GM12878 (cell line): ENCODE measurements at regions not wholly inside any gene's neighbourhood (a gene's known extent, or its start where the extent isn't known, plus 50 kb on each side); places are given as distances from the start of the nearest gene placed in this dataset.

Source experiments
- ATAC-seq: fragments of 200-7000 bp; cut with Tn5 transposase; 3 replicates; pipeline ENCODE4 v1.9.1; 2020; ENCODE audit warnings: mild to moderate bottlenecking, moderate library complexity
- BruUV-seq: library from RNA; stranded (reverse); fragments of 400-500 nt; replicated peaks from 2 replicates; lab custom pipeline; 2021; lab: Mats Ljungman, UMichigan
- CTCF ChIA-PET: fragments of 300-600 bp; sonication (Branson Sonifier 250); formaldehyde crosslinking; extraction: SDS; loops from one replicate; lab custom pipeline; 2021; ENCODE audit warnings: inconsistent platforms; lab: Yijun Ruan, JAX
- POLR2A ChIA-PET: fragments of 350-600 bp; formaldehyde crosslinking; extraction: SDS; loops from one replicate; lab custom pipeline; 2021; ENCODE audit warnings: inconsistent platforms; lab: Charles Lee
- RAD21 ChIA-PET: fragments of 300-600 bp; sonication (Branson Sonifier 250); formaldehyde crosslinking; loops from one replicate; lab custom pipeline; 2023; ENCODE audit warnings: antibody characterized with exemption; ENCODE audit not compliant: unreplicated experiment; lab: Charles Lee
- SMC1A ChIA-PET: fragments of 300-600 bp; sonication (Branson Sonifier 250); formaldehyde crosslinking; loops from one replicate; lab custom pipeline; 2023; ENCODE audit not compliant: unreplicated experiment, uncharacterized antibody; lab: Charles Lee
- DNase-seq: peaks from one replicate; pipeline ENCODE4 v3.0.0-alpha.2; 2011; ENCODE audit warnings: low read depth, low spot score
- FAIRE-seq: peaks from 3 replicates; lab custom pipeline; 2011; peaks lifted over from hg19 to GRCh38; lab: Jason Lieb, UNC
- H2AFZ ChIP-seq: 2 replicates; pipeline ENCODE4 v1.6.0; 2011; ENCODE audit warnings: low read depth, low read length, control low read depth; ENCODE audit not compliant: control insufficient read depth
- H3K27ac ChIP-seq: 2 replicates; pipeline ENCODE4 v1.5.1; 2011; ENCODE audit warnings: control low read depth; ENCODE audit not compliant: control insufficient read depth, insufficient read depth
- H3K27me3 ChIP-seq, 2 experiments: replicated peaks in 1 of 2; 2 replicates each; pipeline versions ENCODE4 v1.6.0 to v1.6.1; 2011; ENCODE audit warnings: low read length in 1 of 2; ENCODE audit not compliant: control insufficient read depth in 2 of 2, insufficient read depth in 2 of 2
- H3K36me3 ChIP-seq, 2 experiments: 2 replicates each; pipeline ENCODE4 v1.5.1; 2011; ENCODE audit warnings: low read length in 1 of 2; ENCODE audit not compliant: control insufficient read depth in 2 of 2, insufficient read depth in 2 of 2
- H3K4me1 ChIP-seq: 2 replicates; pipeline ENCODE4 v1.6.1; 2011; ENCODE audit warnings: mild to moderate bottlenecking, low read length, moderate library complexity, mixed read lengths; ENCODE audit not compliant: control insufficient read depth, insufficient read depth
- H3K4me2 ChIP-seq: 2 replicates; pipeline ENCODE4 v1.6.0; 2011; ENCODE audit warnings: control low read depth; ENCODE audit not compliant: control insufficient read depth, insufficient read depth
- H3K4me3 ChIP-seq: fragments of 200-600 bp; sonication (generic); 2 replicates; pipeline ENCODE4 v1.5.1; 2016
- H3K79me2 ChIP-seq: 2 replicates; pipeline ENCODE4 v1.6.0; 2011; ENCODE audit warnings: low read length; ENCODE audit not compliant: control insufficient read depth, insufficient read depth
- H3K9ac ChIP-seq: 2 replicates; pipeline ENCODE4 v1.8.0; 2011; ENCODE audit warnings: low read length, control low read depth, mixed read lengths; ENCODE audit not compliant: control insufficient read depth, insufficient read depth
- H3K9me3 ChIP-seq: replicated peaks from 3 replicates; pipeline ENCODE4 v1.5.1; 2011; ENCODE audit warnings: mild to moderate bottlenecking, low read length; ENCODE audit not compliant: control insufficient read depth, insufficient read depth
- H4K20me1 ChIP-seq: 2 replicates; pipeline ENCODE4 v1.6.0; 2011; ENCODE audit not compliant: control insufficient read depth, insufficient read depth
- BCL3 ChIP-seq: IDR thresholded peaks from 2 replicates; pipeline ENCODE4 v1.6.1; 2011; ENCODE audit warnings: borderline replicate concordance, low read depth, mild to moderate bottlenecking, moderate library complexity, low read length; ENCODE audit not compliant: insufficient read depth, poor library complexity, severe bottlenecking
- CHD1 ChIP-seq: IDR thresholded peaks from 2 replicates; pipeline ENCODE4 v1.6.1; 2012; ENCODE audit warnings: low read depth, low read length, improper control_type of control experiment
- CREB1 ChIP-seq: IDR thresholded peaks from 2 replicates; pipeline ENCODE4 v1.6.1; 2012; ENCODE audit warnings: low read depth, mild to moderate bottlenecking, inconsistent platforms
- EGR1 ChIP-seq, 2 experiments: IDR thresholded peaks; 1 replicate in 1 of 2; 2 replicates in 1 of 2; pipeline ENCODE4 v1.6.1; 2011 to 2012; ENCODE audit warnings: low read depth in 2 of 2, low read length in 2 of 2, borderline replicate concordance in 1 of 2, mild to moderate bottlenecking in 1 of 2, moderate library complexity in 1 of 2
- HDAC6 ChIP-seq: fragments of 200-600 bp; sonication (generic); IDR thresholded peaks from one replicate; pipeline ENCODE4 v1.8.0; 2017; ENCODE audit warnings: antibody characterized with exemption; ENCODE audit not compliant: unreplicated experiment
- KLF5 ChIP-seq: fragments of 450-650 bp; IDR thresholded peaks from 2 replicates; pipeline ENCODE4 v1.6.1; 2014; ENCODE audit warnings: mild to moderate bottlenecking; ENCODE audit not compliant: partially characterized antibody
- MEF2B ChIP-seq: fragments of 450-650 bp; IDR thresholded peaks from 2 replicates; pipeline ENCODE4 v1.6.1; 2018; ENCODE audit warnings: mild to moderate bottlenecking, moderate library complexity; ENCODE audit not compliant: partially characterized antibody, poor library complexity, severe bottlenecking
- NR2C2 ChIP-seq: IDR thresholded peaks from 2 replicates; pipeline ENCODE4 v1.6.1; 2011; ENCODE audit warnings: borderline replicate concordance, low read depth; ENCODE audit not compliant: control insufficient read depth, insufficient read length
- PRDM15 ChIP-seq: fragments of 450-650 bp; formaldehyde crosslinking; IDR thresholded peaks from 2 replicates; pipeline ENCODE4 v1.4.0; 2020; ENCODE audit warnings: mild to moderate bottlenecking, moderate library complexity
- YY1 ChIP-seq: IDR thresholded peaks from 2 replicates; pipeline ENCODE4 v1.6.1; 2011; ENCODE audit warnings: low read depth, mild to moderate bottlenecking, low read length
- ZSCAN29 ChIP-seq: fragments of 450-650 bp; IDR thresholded peaks from 2 replicates; pipeline ENCODE4 v1.6.1; 2017; ENCODE audit warnings: mild to moderate bottlenecking, moderate library complexity
- WGBS: methylation state at CpG from one replicate; pipeline ENCODE4 v1.1.6; 2016; ENCODE audit warnings: low lambda C conversion rate; ENCODE audit not compliant: insufficient replicate concordance, insufficient coverage; ENCODE audit errors: missing lambda C conversion rate; 5-methylcytosine and 5-hydroxymethylcytosine counted together
- in situ Hi-C: fragments of 300-500 bp; cut with MboI; formaldehyde crosslinking; loops from 9 replicates; pipeline ENCODE4 v1.14.3; 2018; ENCODE audit warnings: mixed read lengths
- intact Hi-C: fragments of 100-400 bp; cut with micrococcal nuclease; formaldehyde crosslinking; loops from one replicate; pipeline ENCODE4 v1.14.2; 2022; ENCODE audit not compliant: unreplicated experiment
- TF ChIP-seq, protein P1 (sequence below): fragments of 450-650 bp; IDR thresholded peaks from 2 replicates; pipeline ENCODE4 v1.6.1; 2014; ENCODE audit warnings: mild to moderate bottlenecking
- TF ChIP-seq, protein P2 (sequence below): fragments of 450-650 bp; IDR thresholded peaks from 2 replicates; pipeline ENCODE4 v1.6.1; 2018; ENCODE audit warnings: mild to moderate bottlenecking, low read depth, moderate library complexity; ENCODE audit not compliant: partially characterized antibody

GRCh38 chr6:55972091-55972490, 96.7 kb upstream of the BMP5 start (continued):
- TF ChIP-seq PRDM15 (CRISPR knock-in tag), result no peak
- TF ChIP-seq CREB1, result no peak
- TF ChIP-seq, protein P1, sequence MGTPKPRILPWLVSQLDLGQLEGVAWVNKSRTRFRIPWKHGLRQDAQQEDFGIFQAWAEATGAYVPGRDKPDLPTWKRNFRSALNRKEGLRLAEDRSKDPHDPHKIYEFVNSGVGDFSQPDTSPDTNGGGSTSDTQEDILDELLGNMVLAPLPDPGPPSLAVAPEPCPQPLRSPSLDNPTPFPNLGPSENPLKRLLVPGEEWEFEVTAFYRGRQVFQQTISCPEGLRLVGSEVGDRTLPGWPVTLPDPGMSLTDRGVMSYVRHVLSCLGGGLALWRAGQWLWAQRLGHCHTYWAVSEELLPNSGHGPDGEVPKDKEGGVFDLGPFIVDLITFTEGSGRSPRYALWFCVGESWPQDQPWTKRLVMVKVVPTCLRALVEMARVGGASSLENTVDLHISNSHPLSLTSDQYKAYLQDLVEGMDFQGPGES, result no peak
- TF ChIP-seq ZSCAN29, result no peak
- TF ChIP-seq MEF2B, result no peak
- no peak for TF ChIP-seq KLF5
- TF ChIP-seq HDAC6, result no peak

- CTCF ChIA-PET, result no interaction called here
- no peak overlapping the region for H2AFZ ChIP-seq
- no peaks in the 10 kb centered on the region for H3K79me2 ChIP-seq
- SMC1A ChIA-PET, result no interaction called here
- no peak overlapping the region for H3K9ac ChIP-seq
- H3K4me1 ChIP-seq, result no peaks in the 10 kb centered on the region
- in situ Hi-C loops (no loop called here), intact Hi-C loops (no loop called here)
- 3% methylated on average over 3 of the region's 3 CpGs for WGBS
- ATAC-seq, result no peak
- no peak for FAIRE-seq
- no peak overlapping the region for H3K4me3 ChIP-seq
- H3K9me3 ChIP-seq, result no peaks in the 10 kb centered on the region
- RAD21 ChIA-PET, result no interaction called here
- no peak overlapping the region for H3K27ac ChIP-seq
- H3K36me3 ChIP-seq, result no peaks in the 10 kb centered on the region
- H3K27me3 ChIP-seq, result no peaks in the 10 kb centered on the region
- no TSS peak for BruUV-seq
- DNase-seq, result no peak
- POLR2A ChIA-PET, result no interaction called here
- no peak overlapping the region for H3K4me2 ChIP-seq
- H4K20me1 ChIP-seq, result no peaks in the 10 kb centered on the region
- TF ChIP-seq, protein P2, sequence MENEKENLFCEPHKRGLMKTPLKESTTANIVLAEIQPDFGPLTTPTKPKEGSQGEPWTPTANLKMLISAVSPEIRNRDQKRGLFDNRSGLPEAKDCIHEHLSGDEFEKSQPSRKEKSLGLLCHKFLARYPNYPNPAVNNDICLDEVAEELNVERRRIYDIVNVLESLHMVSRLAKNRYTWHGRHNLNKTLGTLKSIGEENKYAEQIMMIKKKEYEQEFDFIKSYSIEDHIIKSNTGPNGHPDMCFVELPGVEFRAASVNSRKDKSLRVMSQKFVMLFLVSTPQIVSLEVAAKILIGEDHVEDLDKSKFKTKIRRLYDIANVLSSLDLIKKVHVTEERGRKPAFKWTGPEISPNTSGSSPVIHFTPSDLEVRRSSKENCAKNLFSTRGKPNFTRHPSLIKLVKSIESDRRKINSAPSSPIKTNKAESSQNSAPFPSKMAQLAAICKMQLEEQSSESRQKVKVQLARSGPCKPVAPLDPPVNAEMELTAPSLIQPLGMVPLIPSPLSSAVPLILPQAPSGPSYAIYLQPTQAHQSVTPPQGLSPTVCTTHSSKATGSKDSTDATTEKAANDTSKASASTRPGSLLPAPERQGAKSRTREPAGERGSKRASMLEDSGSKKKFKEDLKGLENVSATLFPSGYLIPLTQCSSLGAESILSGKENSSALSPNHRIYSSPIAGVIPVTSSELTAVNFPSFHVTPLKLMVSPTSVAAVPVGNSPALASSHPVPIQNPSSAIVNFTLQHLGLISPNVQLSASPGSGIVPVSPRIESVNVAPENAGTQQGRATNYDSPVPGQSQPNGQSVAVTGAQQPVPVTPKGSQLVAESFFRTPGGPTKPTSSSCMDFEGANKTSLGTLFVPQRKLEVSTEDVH, result no peak
- TF ChIP-seq CHD1 (no peak), BCL3 (no peak), NR2C2 (no peak), EGR1 (IDR thresholded peaks at IDR 0.05; ENCODE audit: borderline replicate concordance in 1 of 2, low read depth in 2 of 2, low read length in 2 of 2) (no peak), YY1 (no peak)
Observed at GRCh38 chr6:55969526-55969925, 94.1 kb upstream of the BMP5 start.
